ENCODE measurements at regions not wholly inside any gene's neighbourhood (a gene's known extent, or its start where the extent isn't known, plus 50 kb on each side); places are given as distances from the start of the nearest gene placed in this dataset.

DNA sequence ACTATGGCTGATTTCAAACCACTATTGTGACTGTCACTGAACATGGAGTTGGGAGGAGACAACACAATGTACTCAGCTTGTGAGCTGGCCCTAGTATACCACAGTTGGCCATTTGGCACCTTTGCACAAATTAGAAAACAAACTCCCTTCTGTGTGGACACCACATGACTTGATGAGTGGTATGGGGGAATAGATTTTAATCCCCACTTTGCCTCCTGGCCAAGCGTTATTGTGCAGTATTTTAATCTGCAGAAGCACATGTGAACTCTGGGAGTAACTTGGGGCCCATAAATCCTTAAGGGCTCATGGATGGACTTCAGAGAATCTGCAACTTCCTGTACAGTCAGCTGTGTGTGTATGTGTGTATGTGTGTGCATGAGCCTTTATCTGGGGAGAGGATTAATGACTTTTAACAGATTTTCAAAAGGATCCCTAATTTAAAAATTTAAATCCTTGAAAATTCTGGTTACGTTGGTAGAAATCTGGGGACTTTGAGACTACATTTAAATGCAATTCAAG lies 105.0 kb upstream of the PAQR3 start:
- TF ChIP-seq, protein P1, sequence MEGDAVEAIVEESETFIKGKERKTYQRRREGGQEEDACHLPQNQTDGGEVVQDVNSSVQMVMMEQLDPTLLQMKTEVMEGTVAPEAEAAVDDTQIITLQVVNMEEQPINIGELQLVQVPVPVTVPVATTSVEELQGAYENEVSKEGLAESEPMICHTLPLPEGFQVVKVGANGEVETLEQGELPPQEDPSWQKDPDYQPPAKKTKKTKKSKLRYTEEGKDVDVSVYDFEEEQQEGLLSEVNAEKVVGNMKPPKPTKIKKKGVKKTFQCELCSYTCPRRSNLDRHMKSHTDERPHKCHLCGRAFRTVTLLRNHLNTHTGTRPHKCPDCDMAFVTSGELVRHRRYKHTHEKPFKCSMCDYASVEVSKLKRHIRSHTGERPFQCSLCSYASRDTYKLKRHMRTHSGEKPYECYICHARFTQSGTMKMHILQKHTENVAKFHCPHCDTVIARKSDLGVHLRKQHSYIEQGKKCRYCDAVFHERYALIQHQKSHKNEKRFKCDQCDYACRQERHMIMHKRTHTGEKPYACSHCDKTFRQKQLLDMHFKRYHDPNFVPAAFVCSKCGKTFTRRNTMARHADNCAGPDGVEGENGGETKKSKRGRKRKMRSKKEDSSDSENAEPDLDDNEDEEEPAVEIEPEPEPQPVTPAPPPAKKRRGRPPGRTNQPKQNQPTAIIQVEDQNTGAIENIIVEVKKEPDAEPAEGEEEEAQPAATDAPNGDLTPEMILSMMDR (IDR thresholded peaks at IDR 0.05 in 8 of 11, conservative IDR thresholded peaks at IDR 0.05 in 3 of 11): no peak
- no peak for TF ChIP-seq POLR2A (IDR thresholded peaks at IDR 0.05)
